PC-3 (cell line): ENCODE measurements at regions not wholly inside any gene's neighbourhood (a gene's known extent, or its start where the extent isn't known, plus 50 kb on each side); places are given as distances from the start of the nearest gene placed in this dataset.

Source experiments
- ATAC-seq: fragments of 200-7000 bp; cut with Tn5 transposase; 2 replicates; pipeline ENCODE4 v1.9.1; 2020; ENCODE audit warnings: mild to moderate bottlenecking, moderate library complexity
- BruUV-seq: library from RNA; stranded (reverse); fragments of 400-500 nt; replicated peaks from 2 replicates; lab custom pipeline; 2021; lab: Mats Ljungman, UMichigan
- CTCF ChIA-PET: fragments of 300-600 bp; sonication (Branson Sonifier 250); formaldehyde crosslinking; loops from one replicate; lab custom pipeline; 2022; ENCODE audit warnings: antibody characterized with exemption; lab: Charles Lee
- POLR2A ChIA-PET: fragments of 300-600 bp; sonication (Branson Sonifier 250); formaldehyde crosslinking; loops from one replicate; lab custom pipeline; 2022; ENCODE audit warnings: antibody characterized with exemption; ENCODE audit not compliant: unreplicated experiment; lab: Charles Lee
- DNase-seq: peaks from one replicate; pipeline ENCODE4 v3.0.0-alpha.2; 2015
- H2AFZ ChIP-seq: fragments of 300-600 bp; sonication (generic); 2 replicates; pipeline ENCODE4 v1.6.0; 2016; ENCODE audit warnings: antibody characterized with exemption, low read length
- H3F3A ChIP-seq: fragments of 300-600 bp; sonication (generic); one replicate; pipeline ENCODE4 v1.6.0; 2017; ENCODE audit warnings: antibody characterized with exemption, low read length, control low read depth, mild to moderate bottlenecking; ENCODE audit not compliant: unreplicated experiment
- H3K27ac ChIP-seq: fragments of 300-600 bp; sonication (generic); 2 replicates; pipeline ENCODE4 v1.5.1; 2016; ENCODE audit warnings: mild to moderate bottlenecking, low read length
- H3K27me3 ChIP-seq: fragments of 300-600 bp; sonication (generic); 2 replicates; pipeline ENCODE4 v1.6.1; 2016; ENCODE audit warnings: low read length, mixed read lengths
- H3K36me3 ChIP-seq: fragments of 300-600 bp; sonication (generic); 2 replicates; pipeline ENCODE4 v1.6.1; 2016; ENCODE audit warnings: low read depth, mixed run types, low read length, mixed read lengths
- H3K4me1 ChIP-seq: fragments of 300-600 bp; sonication (generic); 2 replicates; pipeline ENCODE4 v1.5.1; 2016; ENCODE audit warnings: low read length; ENCODE audit not compliant: insufficient read depth
- H3K4me2 ChIP-seq: fragments of 300-600 bp; sonication (generic); 2 replicates; pipeline ENCODE4 v1.6.0; 2016; ENCODE audit warnings: low read length
- H3K4me3 ChIP-seq: fragments of 300-600 bp; sonication (generic); 2 replicates; pipeline ENCODE4 v1.5.1; 2016; ENCODE audit warnings: mild to moderate bottlenecking, low read length, mixed read lengths
- H3K79me2 ChIP-seq: fragments of 300-600 bp; sonication (generic); 2 replicates; pipeline ENCODE4 v1.6.1; 2017; ENCODE audit warnings: low read length, mixed read lengths
- H3K9ac ChIP-seq: fragments of 300-600 bp; sonication (generic); 2 replicates; pipeline ENCODE4 v1.6.0; 2016; ENCODE audit warnings: mild to moderate bottlenecking, low read length
- H3K9me2 ChIP-seq: fragments of 300-600 bp; sonication (generic); replicated peaks from 2 replicates; pipeline ENCODE4 v1.6.1; 2016; ENCODE audit warnings: mixed run types, low read length, mixed read lengths
- H3K9me3 ChIP-seq: fragments of 300-600 bp; sonication (generic); 2 replicates; pipeline ENCODE4 v1.6.1; 2016; ENCODE audit warnings: low read length, mixed read lengths
- H4K20me1 ChIP-seq: fragments of 300-600 bp; sonication (generic); 2 replicates; pipeline ENCODE4 v1.6.1; 2016; ENCODE audit warnings: low read length, mixed read lengths
- EZH2 ChIP-seq: fragments of 300-600 bp; sonication (generic); IDR thresholded peaks from one replicate; pipeline ENCODE4 v1.6.1; 2017; ENCODE audit warnings: antibody characterized with exemption, mild to moderate bottlenecking, low read length; ENCODE audit not compliant: unreplicated experiment
- EZH2phosphoT487 ChIP-seq: fragments of 300-600 bp; sonication (generic); IDR thresholded peaks from 2 replicates; pipeline ENCODE4 v1.6.1; 2018; ENCODE audit warnings: mild to moderate bottlenecking, antibody characterized with exemption, low read length, borderline replicate concordance
- intact Hi-C: fragments of 100-400 bp; cut with micrococcal nuclease; formaldehyde crosslinking; loops from 2 replicates; pipeline ENCODE4 v1.9.0; 2023
- TF ChIP-seq, protein P1 (sequence below): fragments of 300-600 bp; sonication (generic); conservative IDR thresholded peaks from 2 replicates; pipeline ENCODE4 v1.5.1; 2017; ENCODE audit warnings: antibody characterized with exemption, low read depth, mild to moderate bottlenecking, low read length

GRCh38 chr4:38189445-38189844, 229.2 kb downstream of the PTTG2 start:
- TF ChIP-seq, protein P1, sequence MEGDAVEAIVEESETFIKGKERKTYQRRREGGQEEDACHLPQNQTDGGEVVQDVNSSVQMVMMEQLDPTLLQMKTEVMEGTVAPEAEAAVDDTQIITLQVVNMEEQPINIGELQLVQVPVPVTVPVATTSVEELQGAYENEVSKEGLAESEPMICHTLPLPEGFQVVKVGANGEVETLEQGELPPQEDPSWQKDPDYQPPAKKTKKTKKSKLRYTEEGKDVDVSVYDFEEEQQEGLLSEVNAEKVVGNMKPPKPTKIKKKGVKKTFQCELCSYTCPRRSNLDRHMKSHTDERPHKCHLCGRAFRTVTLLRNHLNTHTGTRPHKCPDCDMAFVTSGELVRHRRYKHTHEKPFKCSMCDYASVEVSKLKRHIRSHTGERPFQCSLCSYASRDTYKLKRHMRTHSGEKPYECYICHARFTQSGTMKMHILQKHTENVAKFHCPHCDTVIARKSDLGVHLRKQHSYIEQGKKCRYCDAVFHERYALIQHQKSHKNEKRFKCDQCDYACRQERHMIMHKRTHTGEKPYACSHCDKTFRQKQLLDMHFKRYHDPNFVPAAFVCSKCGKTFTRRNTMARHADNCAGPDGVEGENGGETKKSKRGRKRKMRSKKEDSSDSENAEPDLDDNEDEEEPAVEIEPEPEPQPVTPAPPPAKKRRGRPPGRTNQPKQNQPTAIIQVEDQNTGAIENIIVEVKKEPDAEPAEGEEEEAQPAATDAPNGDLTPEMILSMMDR, result no peak
- TF ChIP-seq EZH2phosphoT487 (no peak), EZH2 (no peak)
- no TSS peak for BruUV-seq
- ChIA-PET CTCF (interaction anchor here (0.6 kb wide), 1 partner anchor 713 kb away, joined by 3 read pairs; no protein-coding TSS in a partner anchor), POLR2A (no interaction called here)
- Histone ChIP-seq H3K27me3 (no peaks in the 10 kb centered on the region), H3K36me3 (no peaks in the 10 kb centered on the region), H4K20me1 (no peaks in the 10 kb centered on the region), H3K27ac (peak overlapping the region; percentile 100), H3K4me2 (peak overlapping the region; percentile 77), H2AFZ (no peak overlapping the region), H3F3A (no peaks in the 10 kb centered on the region), H3K4me3 (peak overlapping the region; percentile 31; the same call in 1 of the 2 replicates), H3K79me2 (no peaks in the 10 kb centered on the region), H3K9me2 (no peaks in the 10 kb centered on the region), H3K9me3 (no peaks in the 10 kb centered on the region), H3K4me1 (peaks cover 28% of the 10 kb centered on the region), H3K9ac (peak overlapping the region; percentile 95)
- ATAC-seq (peak; percentile 73), DNase-seq (peak; percentile 89)
- intact Hi-C loops, result no loop called here

- Histone ChIP-seq H3K4me1 (peaks cover 28% of the 10 kb centered on the region), H4K20me1 (no peaks in the 10 kb centered on the region), H3K4me3 (no peak overlapping the region), H3K27ac (peak overlapping the region; percentile 100), H3K9me3 (no peaks in the 10 kb centered on the region), H3K4me2 (peak overlapping the region; percentile 40), H3K27me3 (no peaks in the 10 kb centered on the region), H3K9me2 (no peaks in the 10 kb centered on the region), H2AFZ (no peak overlapping the region; the same call in 1 of the 2 replicates), H3K36me3 (no peaks in the 10 kb centered on the region), H3K9ac (peak overlapping the region; percentile 50), H3F3A (no peaks in the 10 kb centered on the region), H3K79me2 (no peaks in the 10 kb centered on the region)
- BruUV-seq, result no TSS peak
- ChIA-PET CTCF (no interaction called here), POLR2A (no interaction called here)
- intact Hi-C loops, result no loop called here
- no peak for TF ChIP-seq EZH2
- TF ChIP-seq EZH2phosphoT487, result no peak
- TF ChIP-seq, protein P1, result no peak
- peak; percentile 53 for DNase-seq
- no peak for ATAC-seq
Observed at GRCh38 chr4:38190717-38191178, 230.6 kb downstream of the PTTG2 start.

DNA sequence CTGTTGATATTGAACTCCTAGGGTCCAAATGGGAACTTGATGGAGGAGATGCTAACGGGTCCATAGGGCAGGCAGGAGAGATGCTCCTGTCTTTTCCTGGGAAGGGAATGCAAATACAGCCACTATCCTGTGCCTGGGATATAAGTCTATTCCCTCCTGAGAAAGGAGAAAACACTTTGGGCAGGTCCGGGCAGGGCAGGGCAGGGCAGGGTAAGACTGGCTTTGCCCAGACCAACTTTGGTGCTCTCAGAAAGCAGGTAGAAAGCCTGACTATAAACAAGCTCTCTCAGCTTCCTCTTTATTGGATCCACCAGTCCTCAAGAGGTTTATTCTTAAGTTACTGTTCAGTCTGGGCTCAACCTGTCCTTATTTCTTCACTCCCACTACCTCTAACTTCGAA, 232.3 kb downstream of the PTTG2 start:
- DNase-seq (no peak), ATAC-seq (no peak)
- H3K27me3 ChIP-seq, result no peaks in the 10 kb centered on the region
- no peak overlapping the region for H3K27ac ChIP-seq
- peaks cover 28% of the 10 kb centered on the region for H3K4me1 ChIP-seq
- no peaks in the 10 kb centered on the region for H3K36me3 ChIP-seq
- POLR2A ChIA-PET, result no interaction called here
- H3F3A ChIP-seq, result no peaks in the 10 kb centered on the region
- CTCF ChIA-PET, result interaction anchor here (0.7 kb wide), 1 partner anchor 481 kb away, joined by 3 read pairs; no protein-coding TSS in a partner anchor
- no TSS peak for BruUV-seq
- no peak overlapping the region for H3K4me3 ChIP-seq
- H2AFZ ChIP-seq, result no peak overlapping the region
- H3K9me2 ChIP-seq, result no peaks in the 10 kb centered on the region
- H3K9ac ChIP-seq, result no peak overlapping the region
- H3K4me2 ChIP-seq, result no peak overlapping the region
- intact Hi-C loops, result no loop called here
- H3K79me2 ChIP-seq, result no peaks in the 10 kb centered on the region
- TF ChIP-seq, protein P1, result no peak
- TF ChIP-seq EZH2 (no peak), EZH2phosphoT487 (no peak)
- H4K20me1 ChIP-seq, result no peaks in the 10 kb centered on the region
- no peaks in the 10 kb centered on the region for H3K9me3 ChIP-seq
